ENCODE measurements at regions not wholly inside any gene's neighbourhood (a gene's known extent, or its start where the extent isn't known, plus 50 kb on each side); places are given as distances from the start of the nearest gene placed in this dataset.

GRCh38 chr11:87440076-87440770 lies 402.5 kb downstream of the TMEM135 start:
- DNase-seq = no peak
- no peak for TF ChIP-seq CTCF (IDR thresholded peaks at IDR 0.05; ENCODE audit: borderline replicate concordance, extremely low read depth, insufficient read depth)
- H3K36me3 ChIP-seq (ENCODE audit: control insufficient read depth in 2 of 3, insufficient read depth in 3 of 3, low read length in 3 of 3) = no peaks in the 10 kb centered on the region
- no peak for FAIRE-seq
- intact Hi-C loops (cut with DNase I) = no loop called here
- no peaks in the 10 kb centered on the region for H3K27me3 ChIP-seq (ENCODE audit: control insufficient read depth, insufficient read depth, low read length)
- no peaks in the 10 kb centered on the region for H3K4me1 ChIP-seq (ENCODE audit: control insufficient read depth in 2 of 3, insufficient read depth in 2 of 3, low read depth in 1 of 3, low read length in 3 of 3)
- no peak overlapping the region for H3K9ac ChIP-seq (ENCODE audit: low read length in 3 of 3)
- H3K27ac ChIP-seq (ENCODE audit: low read depth in 2 of 2, low read length in 2 of 2) = no peak overlapping the region
- H3K9me3 ChIP-seq (ENCODE audit: control insufficient read depth in 2 of 3, insufficient read depth in 1 of 3, low read length in 3 of 3) = no peaks in the 10 kb centered on the region
- no peak overlapping the region for H3K4me3 ChIP-seq (ENCODE audit: low read length in 3 of 3)

- no peak for FAIRE-seq
- no peaks in the 10 kb centered on the region for H3K4me1 ChIP-seq (ENCODE audit: control insufficient read depth in 2 of 3, insufficient read depth in 2 of 3, low read depth in 1 of 3, low read length in 3 of 3)
- no peak overlapping the region for H3K4me3 ChIP-seq (ENCODE audit: low read length in 3 of 3)
- no peaks in the 10 kb centered on the region for H3K27me3 ChIP-seq (ENCODE audit: control insufficient read depth, insufficient read depth, low read length)
- no peaks in the 10 kb centered on the region for H3K36me3 ChIP-seq (ENCODE audit: control insufficient read depth in 2 of 3, insufficient read depth in 3 of 3, low read length in 3 of 3)
- H3K9ac ChIP-seq (ENCODE audit: low read length in 3 of 3) = no peak overlapping the region
- intact Hi-C loops (cut with DNase I) = no loop called here
- H3K9me3 ChIP-seq (ENCODE audit: control insufficient read depth in 2 of 3, insufficient read depth in 1 of 3, low read length in 3 of 3) = no peaks in the 10 kb centered on the region
- H3K27ac ChIP-seq (ENCODE audit: low read depth in 2 of 2, low read length in 2 of 2) = no peak overlapping the region
- DNase-seq = no peak
- TF ChIP-seq CTCF (IDR thresholded peaks at IDR 0.05; ENCODE audit: borderline replicate concordance, extremely low read depth, insufficient read depth) = no peak
Measured at GRCh38 chr11:87438416-87438815, 400.7 kb downstream of the TMEM135 start.

- no peak overlapping the region for H3K9ac ChIP-seq (ENCODE audit: low read length in 3 of 3)
- DNase-seq = peak in 2 of 5 donors; percentile 39 to 45
- intact Hi-C loops (cut with DNase I) = no loop called here
- H3K4me1 ChIP-seq (ENCODE audit: control insufficient read depth in 2 of 3, insufficient read depth in 2 of 3, low read depth in 1 of 3, low read length in 3 of 3) = no peaks in the 10 kb centered on the region
- H3K36me3 ChIP-seq (ENCODE audit: control insufficient read depth in 2 of 3, insufficient read depth in 3 of 3, low read length in 3 of 3) = no peaks in the 10 kb centered on the region
- no peak for FAIRE-seq
- H3K27me3 ChIP-seq (ENCODE audit: control insufficient read depth, insufficient read depth, low read length) = no peaks in the 10 kb centered on the region
- H3K9me3 ChIP-seq (ENCODE audit: control insufficient read depth in 2 of 3, insufficient read depth in 1 of 3, low read length in 3 of 3) = no peaks in the 10 kb centered on the region
- no peak overlapping the region for H3K27ac ChIP-seq (ENCODE audit: low read depth in 2 of 2, low read length in 2 of 2)
- no peak overlapping the region for H3K4me3 ChIP-seq (ENCODE audit: low read length in 3 of 3)
- TF ChIP-seq CTCF (IDR thresholded peaks at IDR 0.05; ENCODE audit: borderline replicate concordance, extremely low read depth, insufficient read depth) = no peak
Measured at GRCh38 chr11:87437844-87438223, 400.1 kb downstream of the TMEM135 start.
